Renal cortical epithelial cell (primary cell): ENCODE measurements at regions not wholly inside any gene's neighbourhood (a gene's known extent, or its start where the extent isn't known, plus 50 kb on each side); places are given as distances from the start of the nearest gene placed in this dataset.
"Not testable (repeated sequence)": the region's sequence is repeated elsewhere in the genome, so short reads cannot be mapped to it uniquely, and the experiment has no call there.

Experiments used
- DNase-seq: peaks from one replicate; pipeline ENCODE4 v3.0.0-alpha.2; 2011; ENCODE audit warnings: low read depth

GRCh38 chr1:79151006-79151796 lies 144.7 kb upstream of the ADGRL4 start:
- peak; percentile 48 for DNase-seq

GRCh38 chr1:79150576-79150975 lies 144.0 kb upstream of the ADGRL4 start:
- no peak for DNase-seq

- not testable (repeated sequence) for DNase-seq
Observed at GRCh38 chr1:79138227-79138626, 131.7 kb upstream of the ADGRL4 start.

- peak; percentile 7 for DNase-seq
Observed at GRCh38 chr1:79133774-79134364, 127.3 kb upstream of the ADGRL4 start.

GRCh38 chr1:79131626-79132025 lies 125.1 kb upstream of the ADGRL4 start:
- DNase-seq = no peak

GRCh38 chr1:79129914-79130313 lies 123.4 kb upstream of the ADGRL4 start:
- DNase-seq = no peak

GRCh38 chr1:79128722-79129121 lies 122.2 kb upstream of the ADGRL4 start:
- peak; percentile 70 for DNase-seq

- no peak for DNase-seq
Observed at GRCh38 chr1:79124756-79125155, 118.2 kb upstream of the ADGRL4 start.

GRCh38 chr1:79122521-79122920 lies 116.0 kb upstream of the ADGRL4 start:
- no peak for DNase-seq

- DNase-seq = no peak
Observed at GRCh38 chr1:79117376-79117775, 110.8 kb upstream of the ADGRL4 start.

- DNase-seq = no peak
Observed at GRCh38 chr1:79113836-79114235, 107.3 kb upstream of the ADGRL4 start.

GRCh38 chr1:79110749-79111148 lies 104.2 kb upstream of the ADGRL4 start:
- DNase-seq = no peak

GRCh38 chr1:79109445-79109844 lies 102.9 kb upstream of the ADGRL4 start:
- no peak for DNase-seq

- DNase-seq = no peak
Observed at GRCh38 chr1:79105500-79105899, 99.0 kb upstream of the ADGRL4 start.

- no peak for DNase-seq
Observed at GRCh38 chr1:79104617-79105016, 98.1 kb upstream of the ADGRL4 start.

GRCh38 chr1:79100385-79100784 lies 93.9 kb upstream of the ADGRL4 start:
- DNase-seq = peak; percentile 98

GRCh38 chr1:79090985-79091384 lies 84.5 kb upstream of the ADGRL4 start:
- peak; percentile 13 for DNase-seq

GRCh38 chr1:79089946-79090345 lies 83.4 kb upstream of the ADGRL4 start:
- peak; percentile 15 for DNase-seq

GRCh38 chr1:79082233-79082632 lies 75.7 kb upstream of the ADGRL4 start:
- DNase-seq = no peak

GRCh38 chr1:79079770-79080169 lies 73.2 kb upstream of the ADGRL4 start:
- peak; percentile 99 for DNase-seq

GRCh38 chr1:79074975-79075374 lies 68.4 kb upstream of the ADGRL4 start:
- DNase-seq = no peak

GRCh38 chr1:79069828-79070227 lies 63.3 kb upstream of the ADGRL4 start:
- DNase-seq = no peak

- no peak for DNase-seq
Observed at GRCh38 chr1:79059341-79059740, 52.8 kb upstream of the ADGRL4 start.
